IMR-90 (cell line): ENCODE measurements at regions not wholly inside any gene's neighbourhood (a gene's known extent, or its start where the extent isn't known, plus 50 kb on each side); places are given as distances from the start of the nearest gene placed in this dataset.

Experiments
- ATAC-seq: fragments of 200-7000 bp; cut with Tn5 transposase; 2 replicates; pipeline ENCODE4 v1.9.1; 2020; ENCODE audit warnings: low read depth, mild to moderate bottlenecking, moderate library complexity
- BruUV-seq: library from RNA; stranded (reverse); fragments of 400-500 nt; replicated peaks from 2 replicates; lab custom pipeline; 2021; lab: Mats Ljungman, UMichigan
- CTCF ChIA-PET: fragments of 300-600 bp; formaldehyde crosslinking; extraction: SDS; loops from one replicate; lab custom pipeline; 2021; ENCODE audit warnings: antibody characterized with exemption; lab: Yijun Ruan, JAX
- POLR2A ChIA-PET: fragments of 300-600 bp; sonication (Branson Sonifier 250); formaldehyde crosslinking; loops from one replicate; lab custom pipeline; 2022; ENCODE audit warnings: antibody characterized with exemption; ENCODE audit not compliant: unreplicated experiment; lab: Charles Lee
- DNase-seq: peaks from one replicate; pipeline ENCODE4 v3.0.0; 2013
- H2AFZ ChIP-seq: replicated peaks from 2 replicates; pipeline ENCODE3; 2013; ENCODE audit warnings: low read length, mild to moderate bottlenecking; ENCODE audit not compliant: poor library complexity
- H2AK5ac ChIP-seq: 2 replicates; pipeline ENCODE4 v1.6.1; 2013; ENCODE audit warnings: low read depth, low read length, inconsistent platforms
- H2AK9ac ChIP-seq: replicated peaks from 2 replicates; pipeline ENCODE3; 2013; ENCODE audit warnings: mild to moderate bottlenecking, low read depth, low read length, moderate library complexity; ENCODE audit not compliant: poor library complexity
- H2BK120ac ChIP-seq: 2 replicates; pipeline ENCODE4 v1.6.1; 2013; ENCODE audit warnings: low read depth, low read length, inconsistent platforms
- H2BK15ac ChIP-seq: 3 replicates; pipeline ENCODE4 v1.6.1; 2013; ENCODE audit warnings: low read depth, low read length, inconsistent platforms
- H2BK20ac ChIP-seq: 2 replicates; pipeline ENCODE4 v1.6.1; 2013; ENCODE audit warnings: low read depth, mild to moderate bottlenecking, inconsistent platforms, low read length, moderate library complexity
- H2BK5ac ChIP-seq: 2 replicates; pipeline ENCODE4 v1.6.1; 2013; ENCODE audit warnings: mild to moderate bottlenecking, low read depth, low read length, inconsistent platforms; ENCODE audit not compliant: poor library complexity, severe bottlenecking
- H3K14ac ChIP-seq: replicated peaks from 2 replicates; pipeline ENCODE4 v1.6.1; 2013; ENCODE audit warnings: low read depth, low read length, inconsistent platforms
- H3K18ac ChIP-seq: 2 replicates; pipeline ENCODE4 v1.6.1; 2013; ENCODE audit warnings: low read depth, low read length, control low read depth
- H3K23ac ChIP-seq: 2 replicates; pipeline ENCODE4 v1.6.1; 2013; ENCODE audit warnings: low read depth, low read length, inconsistent platforms
- H3K27ac ChIP-seq: 2 replicates; pipeline ENCODE4 v1.5.1; 2013; ENCODE audit warnings: mild to moderate bottlenecking, control low read depth, low read length; ENCODE audit not compliant: insufficient read depth
- H3K27me3 ChIP-seq: 2 replicates; pipeline ENCODE4 v1.6.1; 2013; ENCODE audit warnings: low read length; ENCODE audit not compliant: control insufficient read depth, insufficient read depth
- H3K36me3 ChIP-seq: 2 replicates; pipeline ENCODE4 v1.6.1; 2013; ENCODE audit warnings: low read length, mixed read lengths; ENCODE audit not compliant: control insufficient read depth, insufficient read depth
- H3K4ac ChIP-seq: 2 replicates; pipeline ENCODE4 v1.6.1; 2013; ENCODE audit warnings: low read depth, low read length, inconsistent platforms
- H3K4me1 ChIP-seq: 2 replicates; pipeline ENCODE4 v1.6.1; 2013; ENCODE audit warnings: low read length, mixed read lengths; ENCODE audit not compliant: control insufficient read depth, insufficient read depth
- H3K4me2 ChIP-seq: 2 replicates; pipeline ENCODE4 v1.6.1; 2013; ENCODE audit warnings: low read depth, mild to moderate bottlenecking, control low read depth, low read length, moderate library complexity
- H3K4me3 ChIP-seq: 2 replicates; pipeline ENCODE4 v1.5.1; 2013; ENCODE audit warnings: low read depth, mild to moderate bottlenecking, control low read depth, low read length, moderate library complexity; ENCODE audit not compliant: insufficient read depth
- H3K56ac ChIP-seq: 2 replicates; pipeline ENCODE4 v1.6.1; 2013; ENCODE audit warnings: low read length, inconsistent platforms; ENCODE audit not compliant: insufficient read depth; ENCODE audit errors: extremely low read depth
- H3K79me1 ChIP-seq, 2 experiments: 2 replicates each; pipeline ENCODE4 v1.6.1; 2013; ENCODE audit warnings: low read length in 2 of 2, inconsistent platforms in 1 of 2, low read depth in 1 of 2
- H3K9ac ChIP-seq: 2 replicates; pipeline ENCODE4 v1.6.1; 2013; ENCODE audit warnings: low read depth, low read length, control low read depth
- H3K9me1 ChIP-seq: 2 replicates; pipeline ENCODE4 v1.6.1; 2013; ENCODE audit warnings: low read length, inconsistent platforms; ENCODE audit not compliant: insufficient read depth
- H3K9me3 ChIP-seq: 2 replicates; pipeline ENCODE4 v1.6.1; 2013; ENCODE audit warnings: low read length; ENCODE audit not compliant: control insufficient read depth, insufficient read depth
- H4K20me1 ChIP-seq: 2 replicates; pipeline ENCODE4 v1.6.1; 2013; ENCODE audit warnings: low read length, inconsistent platforms; ENCODE audit not compliant: insufficient read depth
- H4K5ac ChIP-seq: 2 replicates; pipeline ENCODE4 v1.6.1; 2013; ENCODE audit warnings: mild to moderate bottlenecking, low read depth, low read length, control low read depth
- H4K8ac ChIP-seq, 2 experiments: 2 replicates each; pipeline ENCODE4 v1.6.1; 2013; ENCODE audit warnings: low read depth in 2 of 2, low read length in 2 of 2, control low read depth in 1 of 2, inconsistent platforms in 1 of 2
- H4K91ac ChIP-seq: 2 replicates; pipeline ENCODE4 v1.6.1; 2013; ENCODE audit warnings: low read depth, low read length, inconsistent platforms; ENCODE audit not compliant: insufficient read depth
- CHD1 ChIP-seq: IDR thresholded peaks from 2 replicates; pipeline ENCODE4 v1.6.1; 2012; ENCODE audit warnings: low read depth, low read length, improper control_type of control experiment
- CTCF ChIP-seq: conservative IDR thresholded peaks from 2 replicates; pipeline ENCODE4 v1.5.1; 2012; ENCODE audit warnings: mild to moderate bottlenecking, low read depth, low read length, improper control_type of control experiment
- ELK1 ChIP-seq: fragments of 150-350 bp; IDR thresholded peaks from 2 replicates; pipeline ENCODE4 v1.6.1; 2016; ENCODE audit warnings: low read depth, mild to moderate bottlenecking, low read length, moderate library complexity, borderline replicate concordance
- MAFK ChIP-seq: IDR thresholded peaks from 2 replicates; pipeline ENCODE4 v1.6.1; 2012; ENCODE audit warnings: low read depth, low read length, improper control_type of control experiment
- RAD21 ChIP-seq: IDR thresholded peaks from 2 replicates; pipeline ENCODE4 v1.6.1; 2012; ENCODE audit warnings: low read length, improper control_type of control experiment
- RCOR1 ChIP-seq: IDR thresholded peaks from 2 replicates; pipeline ENCODE4 v1.6.1; 2012; ENCODE audit warnings: mild to moderate bottlenecking, low read length, improper control_type of control experiment; ENCODE audit not compliant: insufficient replicate concordance
- RFX5 ChIP-seq: IDR thresholded peaks from 2 replicates; pipeline ENCODE4 v1.8.0; 2012; ENCODE audit warnings: low read depth, mild to moderate bottlenecking, low read length, moderate library complexity
- WGBS, 2 experiments: methylation state at CpG; one replicate each; pipeline versions ENCODE4 v1.1.5 to v1.1.7; 2013; ENCODE audit warnings: missing lambda C conversion rate in 2 of 2; ENCODE audit not compliant: insufficient read length in 1 of 2; ENCODE audit errors: extremely low coverage in 2 of 2; 5-methylcytosine and 5-hydroxymethylcytosine counted together
- dilution Hi-C: fragments of 300-500 bp; cut with HindIII; formaldehyde crosslinking; loops from one replicate; pipeline ENCODE4 v1.14.3; 2018; ENCODE audit warnings: low sequenced_read_pairs; ENCODE audit not compliant: unreplicated experiment
- in situ Hi-C: fragments of 300-500 bp; cut with MboI; formaldehyde crosslinking; loops from 3 replicates; pipeline ENCODE4 v1.14.3; 2019; ENCODE audit warnings: low sequenced_read_pairs, inconsistent platforms, mixed read lengths
- intact Hi-C: fragments of 100-400 bp; cut with micrococcal nuclease; formaldehyde crosslinking; loops from 2 replicates; pipeline ENCODE4 v1.10.0; 2022
- TF ChIP-seq, protein P1 (sequence below): fragments of 150-350 bp; IDR thresholded peaks from 2 replicates; pipeline ENCODE4 v1.6.1; 2017; ENCODE audit warnings: mild to moderate bottlenecking, antibody characterized with exemption, low read length, low read depth

DNA sequence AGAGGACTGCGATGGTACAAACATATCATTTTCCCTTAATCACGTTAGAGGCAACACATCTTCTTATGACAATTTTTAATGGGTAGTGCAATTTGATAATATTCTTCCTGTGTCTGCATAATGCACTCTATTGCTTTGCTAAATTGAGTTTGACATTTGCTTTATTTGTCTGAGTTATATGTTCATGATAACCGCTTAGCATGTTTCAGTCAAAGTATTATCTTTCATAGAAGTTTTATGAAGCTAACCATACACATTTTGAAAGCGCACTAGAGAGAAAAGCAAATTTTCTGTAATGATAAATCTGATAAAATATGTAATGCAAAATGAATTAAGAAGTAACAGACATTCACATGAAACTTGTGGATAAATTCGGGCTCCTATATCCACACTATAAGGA, 1276.9 kb downstream of the ZPLD1 start:
- Histone ChIP-seq H2BK20ac (no peak overlapping the region), H2AK9ac (no peak overlapping the region), H2BK5ac (no peak overlapping the region), H3K27me3 (no peaks in the 10 kb centered on the region), H3K14ac (no peak overlapping the region), H2BK15ac (no peak overlapping the region), H3K9me1 (no peaks in the 10 kb centered on the region), H4K5ac (no peak overlapping the region), H4K91ac (no peak overlapping the region), H4K8ac (no peak overlapping the region), H3K4ac (no peak overlapping the region), H3K4me1 (no peaks in the 10 kb centered on the region), H2AFZ (no peak overlapping the region), H3K27ac (no peak overlapping the region), H3K79me1 (no peaks in the 10 kb centered on the region), H3K4me2 (no peak overlapping the region), H3K9me3 (no peaks in the 10 kb centered on the region), H3K9ac (no peak overlapping the region), H3K36me3 (no peaks in the 10 kb centered on the region), H2AK5ac (no peak overlapping the region), H2BK120ac (no peak overlapping the region), H3K4me3 (no peak overlapping the region), H3K18ac (no peak overlapping the region), H4K20me1 (no peaks in the 10 kb centered on the region), H3K56ac (no peak overlapping the region), H3K23ac (no peak overlapping the region)
- ATAC-seq (no peak), DNase-seq (no peak)
- CTCF ChIA-PET: no interaction called here
- BruUV-seq: no TSS peak
- no CpG with 5 or more reads among the region's 5 CpGs for WGBS, 2 experiments
- POLR2A ChIA-PET: no interaction called here
- in situ Hi-C loops (no loop called here), intact Hi-C loops (no loop called here), dilution Hi-C loops (no loop called here)
- TF ChIP-seq MAFK (no peak), CHD1 (no peak), RFX5 (no peak), RAD21 (no peak), RCOR1 (no peak), ELK1 (no peak), CTCF (no peak)
- TF ChIP-seq, protein P1, sequence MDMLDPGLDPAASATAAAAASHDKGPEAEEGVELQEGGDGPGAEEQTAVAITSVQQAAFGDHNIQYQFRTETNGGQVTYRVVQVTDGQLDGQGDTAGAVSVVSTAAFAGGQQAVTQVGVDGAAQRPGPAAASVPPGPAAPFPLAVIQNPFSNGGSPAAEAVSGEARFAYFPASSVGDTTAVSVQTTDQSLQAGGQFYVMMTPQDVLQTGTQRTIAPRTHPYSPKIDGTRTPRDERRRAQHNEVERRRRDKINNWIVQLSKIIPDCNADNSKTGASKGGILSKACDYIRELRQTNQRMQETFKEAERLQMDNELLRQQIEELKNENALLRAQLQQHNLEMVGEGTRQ: no peak
